ENCODE measurements at regions not wholly inside any gene's neighbourhood (a gene's known extent, or its start where the extent isn't known, plus 50 kb on each side); places are given as distances from the start of the nearest gene placed in this dataset.

GRCh38 chr15:23801881-23802280 lies 114.8 kb upstream of the NDN start:
- TF ChIP-seq RAD21 (IDR thresholded peaks at IDR 0.05; ENCODE audit: low read depth) (no peak), EZH2 (IDR thresholded peaks at IDR 0.05) (no peak), POLR2A (IDR thresholded peaks at IDR 0.05; ENCODE audit: borderline replicate concordance, extremely low read depth, insufficient read depth, insufficient read length) (no peak), TCF7L2 (IDR thresholded peaks at IDR 0.05; ENCODE audit: borderline replicate concordance, extremely low read depth, insufficient read depth, insufficient read length) (no peak), CTCF (IDR thresholded peaks at IDR 0.05 in 2 of 3, conservative IDR thresholded peaks at IDR 0.05 in 1 of 3; ENCODE audit: borderline replicate concordance in 1 of 3, insufficient read depth in 1 of 3, low read depth in 2 of 3, low read length in 2 of 3) (no peak), JUND (IDR thresholded peaks at IDR 0.05) (no peak), MAX (IDR thresholded peaks at IDR 0.05) (no peak), EZH2phosphoT487 (IDR thresholded peaks at IDR 0.05; ENCODE audit: borderline replicate concordance) (no peak), SRF (IDR thresholded peaks at IDR 0.05; ENCODE audit: low read depth) (no peak), YY1 (IDR thresholded peaks at IDR 0.05; ENCODE audit: extremely low read depth, insufficient replicate concordance, low read depth, low read length) (no peak), POLR2AphosphoS5 (IDR thresholded peaks at IDR 0.05; ENCODE audit: low read depth, low read length) (no peak), ATF3 (IDR thresholded peaks at IDR 0.05) (no peak), ELF1 (IDR thresholded peaks at IDR 0.05; ENCODE audit: borderline replicate concordance, low read depth) (no peak), REST (IDR thresholded peaks at IDR 0.05; ENCODE audit: low read depth) (no peak)

Measured in HCT116 (cell line).